ENCODE measurements at regions not wholly inside any gene's neighbourhood (a gene's known extent, or its start where the extent isn't known, plus 50 kb on each side); places are given as distances from the start of the nearest gene placed in this dataset.

- H3K4me1 Mint-ChIP-seq (ENCODE audit: low read depth) = no peaks in the 10 kb centered on the region
- no peaks in the 10 kb centered on the region for H3K27me3 Mint-ChIP-seq
Measured at GRCh38 chr2:133748007-133748700, 179.9 kb upstream of the NCKAP5 start.

GRCh38 chr2:133753665-133754064 is 185.4 kb upstream of the NCKAP5 start:
- Mint-ChIP-seq H3K4me3 (no peak overlapping the region), H3K27me3 (no peaks in the 10 kb centered on the region), H3K4me1 (ENCODE audit: low read depth) (no peaks in the 10 kb centered on the region), H3K27ac (no peak overlapping the region), H3K9me3 (no peaks in the 10 kb centered on the region), H3K36me3 (ENCODE audit: low read depth) (no peaks in the 10 kb centered on the region)
- intact Hi-C loops (cut with micrococcal nuclease) = no loop called here

More at GRCh38 chr2:133748007-133748700, 179.9 kb upstream of the NCKAP5 start:
- H3K9me3 Mint-ChIP-seq = no peaks in the 10 kb centered on the region
- intact Hi-C loops (cut with micrococcal nuclease) = no loop called here
- no peaks in the 10 kb centered on the region for H3K36me3 Mint-ChIP-seq (ENCODE audit: low read depth)
- H3K27ac Mint-ChIP-seq = no peak overlapping the region
- no peak overlapping the region for H3K4me3 Mint-ChIP-seq

GRCh38 chr2:133755480-133756300 is 187.4 kb upstream of the NCKAP5 start:
- Mint-ChIP-seq H3K27me3 (no peaks in the 10 kb centered on the region), H3K27ac (no peak overlapping the region), H3K36me3 (ENCODE audit: low read depth) (no peaks in the 10 kb centered on the region), H3K9me3 (no peaks in the 10 kb centered on the region), H3K4me1 (ENCODE audit: low read depth) (no peaks in the 10 kb centered on the region), H3K4me3 (no peak overlapping the region)
- intact Hi-C loops (cut with micrococcal nuclease) = no loop called here

GRCh38 chr2:133756833-133757232 is 188.6 kb upstream of the NCKAP5 start:
- intact Hi-C loops (cut with micrococcal nuclease) = no loop called here
- Mint-ChIP-seq H3K4me1 (ENCODE audit: low read depth) (no peaks in the 10 kb centered on the region), H3K4me3 (no peak overlapping the region), H3K27me3 (no peaks in the 10 kb centered on the region), H3K9me3 (peaks cover 8% of the 10 kb centered on the region), H3K36me3 (ENCODE audit: low read depth) (no peaks in the 10 kb centered on the region), H3K27ac (no peak overlapping the region)

GRCh38 chr2:133760376-133760775 is 192.1 kb upstream of the NCKAP5 start:
- no peak overlapping the region for H3K27ac Mint-ChIP-seq
- intact Hi-C loops (cut with micrococcal nuclease) = no loop called here
- H3K27me3 Mint-ChIP-seq = no peaks in the 10 kb centered on the region
- H3K4me3 Mint-ChIP-seq = no peak overlapping the region
- H3K36me3 Mint-ChIP-seq (ENCODE audit: low read depth) = no peaks in the 10 kb centered on the region
- H3K9me3 Mint-ChIP-seq = peaks cover 12% of the 10 kb centered on the region
- no peaks in the 10 kb centered on the region for H3K4me1 Mint-ChIP-seq (ENCODE audit: low read depth)

GRCh38 chr2:133765658-133766057 is 197.4 kb upstream of the NCKAP5 start:
- Mint-ChIP-seq H3K9me3 (peaks cover 12% of the 10 kb centered on the region), H3K4me3 (no peak overlapping the region), H3K27me3 (no peaks in the 10 kb centered on the region), H3K27ac (no peak overlapping the region), H3K36me3 (ENCODE audit: low read depth) (no peaks in the 10 kb centered on the region), H3K4me1 (ENCODE audit: low read depth) (no peaks in the 10 kb centered on the region)
- intact Hi-C loops (cut with micrococcal nuclease) = no loop called here

GRCh38 chr2:133766164-133766832 is 198.0 kb upstream of the NCKAP5 start:
- intact Hi-C loops (cut with micrococcal nuclease) = no loop called here
- no peak overlapping the region for H3K27ac Mint-ChIP-seq
- no peaks in the 10 kb centered on the region for H3K27me3 Mint-ChIP-seq
- H3K4me3 Mint-ChIP-seq = no peak overlapping the region
- H3K36me3 Mint-ChIP-seq (ENCODE audit: low read depth) = no peaks in the 10 kb centered on the region
- no peaks in the 10 kb centered on the region for H3K4me1 Mint-ChIP-seq (ENCODE audit: low read depth)
- H3K9me3 Mint-ChIP-seq = peaks cover 10% of the 10 kb centered on the region

GRCh38 chr2:133768256-133768655 is 200.0 kb upstream of the NCKAP5 start:
- H3K27ac Mint-ChIP-seq = no peak overlapping the region

GRCh38 chr2:133768658-133769435 is 200.6 kb upstream of the NCKAP5 start:
- H3K27me3 Mint-ChIP-seq = no peaks in the 10 kb centered on the region
- intact Hi-C loops (cut with micrococcal nuclease) = no loop called here
- no peaks in the 10 kb centered on the region for H3K36me3 Mint-ChIP-seq (ENCODE audit: low read depth)
- no peak overlapping the region for H3K4me3 Mint-ChIP-seq
- H3K9me3 Mint-ChIP-seq = no peaks in the 10 kb centered on the region
- H3K4me1 Mint-ChIP-seq (ENCODE audit: low read depth) = no peaks in the 10 kb centered on the region
- no peak overlapping the region for H3K27ac Mint-ChIP-seq

More at GRCh38 chr2:133768256-133768655, 200.0 kb upstream of the NCKAP5 start:
- intact Hi-C loops (cut with micrococcal nuclease) = no loop called here
- no peak overlapping the region for H3K4me3 Mint-ChIP-seq
- no peaks in the 10 kb centered on the region for H3K4me1 Mint-ChIP-seq (ENCODE audit: low read depth)
- no peaks in the 10 kb centered on the region for H3K9me3 Mint-ChIP-seq
- no peaks in the 10 kb centered on the region for H3K27me3 Mint-ChIP-seq
- no peaks in the 10 kb centered on the region for H3K36me3 Mint-ChIP-seq (ENCODE audit: low read depth)

GRCh38 chr2:133773854-133774653 is 205.8 kb upstream of the NCKAP5 start:
- Mint-ChIP-seq H3K4me3 (no peak overlapping the region), H3K36me3 (ENCODE audit: low read depth) (no peaks in the 10 kb centered on the region), H3K27ac (no peak overlapping the region), H3K9me3 (no peaks in the 10 kb centered on the region), H3K27me3 (no peaks in the 10 kb centered on the region), H3K4me1 (ENCODE audit: low read depth) (no peaks in the 10 kb centered on the region)
- intact Hi-C loops (cut with micrococcal nuclease) = no loop called here

GRCh38 chr2:133774654-133775015 is 206.4 kb upstream of the NCKAP5 start:
- H3K27ac Mint-ChIP-seq = no peak overlapping the region
- H3K27me3 Mint-ChIP-seq = no peaks in the 10 kb centered on the region
- no peaks in the 10 kb centered on the region for H3K36me3 Mint-ChIP-seq (ENCODE audit: low read depth)
- intact Hi-C loops (cut with micrococcal nuclease) = no loop called here
- no peaks in the 10 kb centered on the region for H3K9me3 Mint-ChIP-seq
- no peaks in the 10 kb centered on the region for H3K4me1 Mint-ChIP-seq (ENCODE audit: low read depth)
- no peak overlapping the region for H3K4me3 Mint-ChIP-seq

- Mint-ChIP-seq H3K36me3 (ENCODE audit: low read depth) (no peaks in the 10 kb centered on the region), H3K9me3 (no peaks in the 10 kb centered on the region), H3K4me1 (ENCODE audit: low read depth) (no peaks in the 10 kb centered on the region), H3K4me3 (no peak overlapping the region), H3K27ac (no peak overlapping the region), H3K27me3 (no peaks in the 10 kb centered on the region)
- intact Hi-C loops (cut with micrococcal nuclease) = no loop called here
Measured at GRCh38 chr2:133776936-133777573, 208.8 kb upstream of the NCKAP5 start.

- H3K27me3 Mint-ChIP-seq = no peaks in the 10 kb centered on the region
- H3K4me3 Mint-ChIP-seq = no peak overlapping the region
- no peaks in the 10 kb centered on the region for H3K4me1 Mint-ChIP-seq (ENCODE audit: low read depth)
- intact Hi-C loops (cut with micrococcal nuclease) = no loop called here
- H3K9me3 Mint-ChIP-seq = no peaks in the 10 kb centered on the region
- no peaks in the 10 kb centered on the region for H3K36me3 Mint-ChIP-seq (ENCODE audit: low read depth)
- no peak overlapping the region for H3K27ac Mint-ChIP-seq
Measured at GRCh38 chr2:133777574-133777960, 209.3 kb upstream of the NCKAP5 start.
